ENCODE measurements at regions not wholly inside any gene's neighbourhood (a gene's known extent, or its start where the extent isn't known, plus 50 kb on each side); places are given as distances from the start of the nearest gene placed in this dataset.
"Not testable (repeated sequence)": the region's sequence is repeated elsewhere in the genome, so short reads cannot be mapped to it uniquely, and the experiment has no call there.

GRCh38 chr21:10445685-10446084 lies 75.7 kb upstream of the TPTE start:
- H3K36me3 Mint-ChIP-seq (ENCODE audit: unreplicated experiment); H3K27ac Mint-ChIP-seq (ENCODE audit: unreplicated experiment); H3K27me3 Mint-ChIP-seq (ENCODE audit: unreplicated experiment); DNase-seq; H3K4me1 Mint-ChIP-seq (ENCODE audit: low read depth, unreplicated experiment); H3K9me3 Mint-ChIP-seq (ENCODE audit: unreplicated experiment); H3K4me3 Mint-ChIP-seq (ENCODE audit: unreplicated experiment): not testable (repeated sequence)

- not testable (repeated sequence) for H3K27me3 Mint-ChIP-seq (ENCODE audit: unreplicated experiment); H3K36me3 Mint-ChIP-seq (ENCODE audit: unreplicated experiment); H3K9me3 Mint-ChIP-seq (ENCODE audit: unreplicated experiment); H3K4me1 Mint-ChIP-seq (ENCODE audit: low read depth, unreplicated experiment); DNase-seq; H3K27ac Mint-ChIP-seq (ENCODE audit: unreplicated experiment); H3K4me3 Mint-ChIP-seq (ENCODE audit: unreplicated experiment)
These were observed 71.9 kb upstream of the TPTE start for GRCh38 chr21:10449451-10449850.

GRCh38 chr21:10451274-10451673 lies 70.1 kb upstream of the TPTE start:
- not testable (repeated sequence) for H3K27me3 Mint-ChIP-seq (ENCODE audit: unreplicated experiment); H3K9me3 Mint-ChIP-seq (ENCODE audit: unreplicated experiment); H3K4me3 Mint-ChIP-seq (ENCODE audit: unreplicated experiment); H3K4me1 Mint-ChIP-seq (ENCODE audit: low read depth, unreplicated experiment); H3K27ac Mint-ChIP-seq (ENCODE audit: unreplicated experiment); DNase-seq; H3K36me3 Mint-ChIP-seq (ENCODE audit: unreplicated experiment)

GRCh38 chr21:10457765-10458164 lies 63.6 kb upstream of the TPTE start:
- not testable (repeated sequence) for H3K9me3 Mint-ChIP-seq (ENCODE audit: unreplicated experiment); H3K27ac Mint-ChIP-seq (ENCODE audit: unreplicated experiment); H3K36me3 Mint-ChIP-seq (ENCODE audit: unreplicated experiment); H3K27me3 Mint-ChIP-seq (ENCODE audit: unreplicated experiment); H3K4me3 Mint-ChIP-seq (ENCODE audit: unreplicated experiment); DNase-seq; H3K4me1 Mint-ChIP-seq (ENCODE audit: low read depth, unreplicated experiment)

GRCh38 chr21:10460957-10461356 lies 60.4 kb upstream of the TPTE start:
- not testable (repeated sequence) for H3K27me3 Mint-ChIP-seq (ENCODE audit: unreplicated experiment); H3K27ac Mint-ChIP-seq (ENCODE audit: unreplicated experiment); H3K36me3 Mint-ChIP-seq (ENCODE audit: unreplicated experiment); H3K4me3 Mint-ChIP-seq (ENCODE audit: unreplicated experiment); H3K4me1 Mint-ChIP-seq (ENCODE audit: low read depth, unreplicated experiment); DNase-seq; H3K9me3 Mint-ChIP-seq (ENCODE audit: unreplicated experiment)

- H3K27me3 Mint-ChIP-seq (ENCODE audit: unreplicated experiment); H3K4me3 Mint-ChIP-seq (ENCODE audit: unreplicated experiment); H3K27ac Mint-ChIP-seq (ENCODE audit: unreplicated experiment); H3K4me1 Mint-ChIP-seq (ENCODE audit: low read depth, unreplicated experiment); H3K36me3 Mint-ChIP-seq (ENCODE audit: unreplicated experiment); DNase-seq; H3K9me3 Mint-ChIP-seq (ENCODE audit: unreplicated experiment): not testable (repeated sequence)
These were observed 59.9 kb upstream of the TPTE start for GRCh38 chr21:10461445-10461844.

- no peak overlapping the region for H3K27ac Mint-ChIP-seq (ENCODE audit: unreplicated experiment)
- H3K36me3 Mint-ChIP-seq (ENCODE audit: unreplicated experiment): no peaks in the 10 kb centered on the region
- H3K9me3 Mint-ChIP-seq (ENCODE audit: unreplicated experiment): no peaks in the 10 kb centered on the region
- no peak for DNase-seq
- no peak overlapping the region for H3K4me3 Mint-ChIP-seq (ENCODE audit: unreplicated experiment)
- no peaks in the 10 kb centered on the region for H3K4me1 Mint-ChIP-seq (ENCODE audit: low read depth, unreplicated experiment)
- TF ChIP-seq CTCF (IDR thresholded peaks at IDR 0.05; ENCODE audit: partially characterized antibody, unreplicated experiment): no peak
- H3K27me3 Mint-ChIP-seq (ENCODE audit: unreplicated experiment): no peaks in the 10 kb centered on the region
These were observed 58.2 kb upstream of the TPTE start for GRCh38 chr21:10463156-10463555.

GRCh38 chr21:10464975-10465374 lies 56.4 kb upstream of the TPTE start:
- H3K27me3 Mint-ChIP-seq (ENCODE audit: unreplicated experiment): no peaks in the 10 kb centered on the region
- no peak overlapping the region for H3K4me3 Mint-ChIP-seq (ENCODE audit: unreplicated experiment)
- H3K27ac Mint-ChIP-seq (ENCODE audit: unreplicated experiment): no peak overlapping the region
- H3K36me3 Mint-ChIP-seq (ENCODE audit: unreplicated experiment): no peaks in the 10 kb centered on the region
- no peaks in the 10 kb centered on the region for H3K4me1 Mint-ChIP-seq (ENCODE audit: low read depth, unreplicated experiment)
- DNase-seq: no peak
- no peak for TF ChIP-seq CTCF (IDR thresholded peaks at IDR 0.05; ENCODE audit: partially characterized antibody, unreplicated experiment)
- no peaks in the 10 kb centered on the region for H3K9me3 Mint-ChIP-seq (ENCODE audit: unreplicated experiment)

- H3K36me3 Mint-ChIP-seq (ENCODE audit: unreplicated experiment); H3K27me3 Mint-ChIP-seq (ENCODE audit: unreplicated experiment); H3K4me1 Mint-ChIP-seq (ENCODE audit: low read depth, unreplicated experiment); H3K4me3 Mint-ChIP-seq (ENCODE audit: unreplicated experiment); H3K9me3 Mint-ChIP-seq (ENCODE audit: unreplicated experiment); H3K27ac Mint-ChIP-seq (ENCODE audit: unreplicated experiment): not testable (repeated sequence)
- DNase-seq: peak; percentile 16
These were observed 55.8 kb upstream of the TPTE start for GRCh38 chr21:10465524-10466110.

Data from glutamatergic neuron (in vitro differentiated cells).